ENCODE measurements at regions not wholly inside any gene's neighbourhood (a gene's known extent, or its start where the extent isn't known, plus 50 kb on each side); places are given as distances from the start of the nearest gene placed in this dataset.

DNA sequence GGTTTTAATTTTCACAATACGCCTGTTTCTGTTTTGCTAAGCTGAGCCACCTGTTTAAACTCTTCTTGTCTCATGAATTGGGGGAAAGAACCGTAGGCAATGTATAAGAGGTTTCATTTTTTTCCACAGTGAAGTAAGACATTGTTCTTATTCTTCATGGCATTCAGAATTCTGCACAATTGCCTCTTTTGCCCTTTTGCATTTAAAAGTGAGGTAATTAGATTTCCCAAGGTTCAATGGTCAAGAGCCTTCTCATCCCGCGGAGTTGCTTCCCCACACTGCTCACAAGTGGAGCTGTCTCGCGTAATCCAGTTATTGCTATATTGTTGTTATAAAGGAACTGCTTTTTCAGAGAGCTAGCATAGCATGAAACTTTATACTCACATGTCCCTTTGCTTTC, 90.9 kb upstream of the SPRY1 start:
- no peak for TF ChIP-seq POLR2AphosphoS5 (IDR thresholded peaks at IDR 0.05)
- TF ChIP-seq, protein P1, sequence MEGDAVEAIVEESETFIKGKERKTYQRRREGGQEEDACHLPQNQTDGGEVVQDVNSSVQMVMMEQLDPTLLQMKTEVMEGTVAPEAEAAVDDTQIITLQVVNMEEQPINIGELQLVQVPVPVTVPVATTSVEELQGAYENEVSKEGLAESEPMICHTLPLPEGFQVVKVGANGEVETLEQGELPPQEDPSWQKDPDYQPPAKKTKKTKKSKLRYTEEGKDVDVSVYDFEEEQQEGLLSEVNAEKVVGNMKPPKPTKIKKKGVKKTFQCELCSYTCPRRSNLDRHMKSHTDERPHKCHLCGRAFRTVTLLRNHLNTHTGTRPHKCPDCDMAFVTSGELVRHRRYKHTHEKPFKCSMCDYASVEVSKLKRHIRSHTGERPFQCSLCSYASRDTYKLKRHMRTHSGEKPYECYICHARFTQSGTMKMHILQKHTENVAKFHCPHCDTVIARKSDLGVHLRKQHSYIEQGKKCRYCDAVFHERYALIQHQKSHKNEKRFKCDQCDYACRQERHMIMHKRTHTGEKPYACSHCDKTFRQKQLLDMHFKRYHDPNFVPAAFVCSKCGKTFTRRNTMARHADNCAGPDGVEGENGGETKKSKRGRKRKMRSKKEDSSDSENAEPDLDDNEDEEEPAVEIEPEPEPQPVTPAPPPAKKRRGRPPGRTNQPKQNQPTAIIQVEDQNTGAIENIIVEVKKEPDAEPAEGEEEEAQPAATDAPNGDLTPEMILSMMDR (IDR thresholded peaks at IDR 0.05) = no peak
